ENCODE measurements at regions not wholly inside any gene's neighbourhood (a gene's known extent, or its start where the extent isn't known, plus 50 kb on each side); places are given as distances from the start of the nearest gene placed in this dataset.

GRCh38 chr6:25103603-25104002 lies 167.8 kb upstream of the RIPOR2 start:
- ATAC-seq (no peak), DNase-seq (ENCODE audit: low spot score) (no peak)
- intact Hi-C loops (cut with DNase I): no loop called here

GRCh38 chr6:25105070-25105925 lies 169.5 kb upstream of the RIPOR2 start:
- no peak for ATAC-seq
- DNase-seq (ENCODE audit: low spot score): no peak
- intact Hi-C loops (cut with DNase I): no loop called here

GRCh38 chr6:25107218-25107617 lies 171.5 kb upstream of the RIPOR2 start:
- intact Hi-C loops (cut with DNase I): no loop called here
- ATAC-seq (no peak), DNase-seq (ENCODE audit: low spot score) (no peak)

DNA sequence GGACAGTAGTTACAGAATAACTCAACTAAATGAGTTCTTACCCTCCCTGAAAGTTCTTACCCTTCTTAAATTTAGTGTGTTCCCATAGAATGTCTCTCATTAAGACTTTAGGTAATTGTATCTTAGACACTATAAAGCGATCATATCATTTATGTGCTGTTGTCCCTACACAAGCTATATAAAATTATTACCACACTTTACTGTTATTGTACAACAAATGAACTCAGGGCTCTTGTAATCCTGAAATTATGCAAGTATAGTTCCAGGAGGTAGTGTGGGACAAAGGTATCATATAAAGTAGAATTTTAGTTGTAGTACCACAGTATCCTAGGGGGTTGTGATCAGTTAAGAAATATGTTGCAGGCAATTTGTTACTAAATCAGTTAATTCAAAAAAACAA lies 167.4 kb upstream of the CARMIL1 start:
- ATAC-seq (no peak), DNase-seq (ENCODE audit: low spot score) (no peak)
- intact Hi-C loops (cut with DNase I): no loop called here

DNA sequence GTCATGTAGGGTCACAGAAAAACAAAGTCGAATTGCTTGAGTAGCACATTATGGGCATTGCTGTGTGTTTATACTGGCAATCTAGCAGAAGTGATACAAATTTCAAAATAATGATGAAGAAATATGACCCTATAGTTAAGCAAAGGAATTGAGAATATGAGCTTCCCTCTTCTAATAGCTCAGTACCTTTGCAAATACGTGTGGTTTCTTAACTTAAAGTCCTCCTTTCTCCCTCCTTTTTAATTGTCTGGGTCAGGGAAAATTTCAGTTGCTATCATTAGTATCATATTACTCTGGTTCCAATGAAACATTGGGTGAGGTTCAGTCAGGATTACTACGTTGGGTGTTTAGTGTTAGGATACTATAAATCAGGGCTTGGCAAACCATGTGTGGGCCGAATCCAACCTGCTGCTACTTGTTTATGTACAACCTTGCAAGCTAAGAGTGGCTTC lies 166.8 kb upstream of the CARMIL1 start:
- ATAC-seq (no peak), DNase-seq (ENCODE audit: low spot score) (no peak)
- intact Hi-C loops (cut with DNase I): no loop called here

- ATAC-seq (no peak), DNase-seq (ENCODE audit: low spot score) (no peak)
- intact Hi-C loops (cut with DNase I): no loop called here
These were observed 165.7 kb upstream of the CARMIL1 start for GRCh38 chr6:25113436-25113835.

DNA sequence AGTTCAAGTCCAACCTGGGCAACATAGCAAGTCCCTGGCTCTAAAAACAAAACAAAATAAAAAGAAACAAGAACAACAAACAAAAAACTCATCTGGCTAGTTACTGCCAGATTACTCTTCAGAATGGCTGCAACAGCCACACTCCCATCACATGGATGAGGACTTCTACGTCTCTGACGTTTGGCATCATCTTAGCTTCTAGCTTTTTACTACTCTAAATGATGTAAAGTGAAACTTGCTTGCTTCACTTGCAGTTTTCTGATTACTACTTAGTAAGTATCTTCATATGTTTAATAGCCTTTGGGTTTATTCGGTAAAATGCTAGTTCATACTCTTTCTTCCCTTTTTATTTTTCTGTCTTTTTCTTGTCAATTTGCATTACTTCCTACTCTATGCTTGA lies 161.1 kb upstream of the CARMIL1 start:
- intact Hi-C loops (cut with DNase I): no loop called here
- ATAC-seq (no peak), DNase-seq (ENCODE audit: low spot score) (no peak)

DNA sequence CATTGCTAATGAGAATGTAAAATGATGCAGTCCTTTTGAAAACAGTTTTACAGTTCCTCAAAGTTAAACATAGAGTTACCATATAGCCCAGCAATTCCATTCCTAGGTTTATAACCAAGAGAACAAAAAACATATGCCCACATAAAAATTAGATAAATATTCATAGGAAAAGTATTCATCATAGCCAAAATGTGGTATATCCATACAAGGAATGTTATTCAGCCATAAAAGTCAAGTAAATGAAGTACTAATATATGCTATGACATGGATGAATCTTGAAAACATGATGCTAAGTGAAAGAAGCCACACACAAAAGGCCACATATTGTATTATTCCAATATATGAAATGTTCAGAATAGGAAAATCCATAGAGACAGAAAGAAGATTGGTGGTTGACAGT lies 158.0 kb upstream of the CARMIL1 start:
- ATAC-seq: no peak
- intact Hi-C loops (cut with DNase I): no loop called here
- DNase-seq (ENCODE audit: low spot score): no peak

GRCh38 chr6:25122001-25122400 lies 157.2 kb upstream of the CARMIL1 start:
- no peak for DNase-seq (ENCODE audit: low spot score)
- ATAC-seq: peak; percentile 91

DNA sequence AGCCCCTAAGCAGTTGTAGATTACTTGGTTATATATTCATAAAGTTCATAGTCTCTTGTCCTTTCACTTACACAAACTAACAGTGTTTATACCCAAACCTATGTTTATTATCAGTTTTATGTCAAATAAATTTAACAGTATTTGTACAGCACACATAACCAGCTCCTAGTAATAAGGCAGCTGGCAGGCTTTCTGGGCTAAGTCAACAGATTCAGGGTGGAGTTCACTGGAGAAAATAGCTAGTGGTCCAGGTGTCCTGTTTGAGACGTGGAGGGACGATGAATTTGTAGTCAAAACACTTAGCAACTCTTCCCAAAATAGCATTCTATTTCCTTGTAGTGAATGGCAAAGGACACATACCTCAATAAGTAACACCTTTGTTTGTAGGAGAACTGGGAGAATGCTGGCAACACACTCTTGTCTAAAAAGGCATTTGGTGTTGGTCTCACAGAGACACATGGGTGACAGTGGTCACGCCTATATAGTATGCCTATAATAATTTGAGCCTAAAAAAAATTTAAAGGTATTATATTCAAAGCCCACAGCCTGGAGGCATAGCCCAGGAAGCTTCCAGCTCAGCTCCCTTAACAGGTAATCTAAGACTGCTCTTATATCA lies 156.4 kb upstream of the CARMIL1 start:
- no peak for ATAC-seq
- no peak for DNase-seq (ENCODE audit: low spot score)
- intact Hi-C loops (cut with DNase I): no loop called here

More at GRCh38 chr6:25122001-25122400, 157.2 kb upstream of the CARMIL1 start:
- intact Hi-C loops (cut with DNase I): no loop called here

- ATAC-seq (no peak), DNase-seq (ENCODE audit: low spot score) (no peak)
- intact Hi-C loops (cut with DNase I): no loop called here
These were observed 154.9 kb upstream of the CARMIL1 start for GRCh38 chr6:25124216-25124715.

DNA sequence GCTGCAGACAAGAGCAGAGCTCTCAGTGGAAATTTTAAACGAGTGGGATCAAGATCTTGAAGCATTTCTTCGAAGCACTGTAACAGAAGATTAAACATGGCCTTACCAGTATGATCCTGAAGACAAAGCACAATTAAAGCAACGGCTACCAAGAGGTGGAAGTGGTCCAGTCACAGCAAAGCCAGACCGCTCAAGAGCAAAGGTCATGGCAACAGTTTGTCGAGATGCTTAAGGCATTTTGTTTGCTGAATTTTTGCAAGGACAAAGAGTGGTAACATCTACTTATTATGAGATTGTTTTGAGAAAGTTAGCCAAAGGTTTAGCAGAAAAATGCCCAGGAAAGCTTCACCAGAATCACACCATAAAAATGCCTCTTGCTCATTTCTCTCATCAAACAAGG lies 153.4 kb upstream of the CARMIL1 start:
- intact Hi-C loops (cut with DNase I): no loop called here
- DNase-seq (ENCODE audit: low spot score) (no peak), ATAC-seq (no peak)

DNA sequence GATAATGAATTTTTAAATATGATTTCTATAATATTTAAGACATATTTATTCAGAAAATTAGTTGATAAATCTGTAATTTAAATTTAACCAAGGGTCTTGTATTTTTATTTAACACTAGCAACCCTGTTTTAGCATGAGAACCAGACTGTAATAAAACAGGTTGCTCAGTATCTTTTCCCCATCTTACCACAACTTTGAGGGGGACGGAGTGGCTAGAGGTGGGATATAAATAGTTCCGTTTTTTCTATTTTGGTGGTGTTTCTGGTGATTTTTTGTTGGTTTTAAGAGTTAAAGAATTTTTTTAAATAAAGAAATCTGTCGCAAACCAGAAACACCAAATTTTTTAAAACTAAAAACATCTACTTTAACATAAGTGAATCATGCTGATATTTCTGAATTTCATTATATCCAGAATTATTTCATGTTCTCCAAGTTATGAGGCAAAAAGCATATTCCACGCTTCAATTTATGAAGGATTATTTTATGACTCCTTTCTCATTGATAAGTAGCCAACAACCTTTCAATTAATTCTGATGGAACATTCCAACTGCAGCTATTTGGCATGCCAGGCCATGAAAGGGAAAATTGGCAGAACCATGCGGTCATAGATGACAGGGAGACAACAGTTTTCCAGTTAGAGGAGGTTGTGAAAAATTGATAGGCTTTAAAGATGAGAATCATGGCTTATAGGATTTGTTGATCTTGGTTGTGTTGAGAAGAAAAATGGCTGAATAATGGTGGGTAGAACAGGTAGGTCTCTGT lies 151.9 kb upstream of the CARMIL1 start:
- DNase-seq (ENCODE audit: low spot score): no peak
- no peak for ATAC-seq
- intact Hi-C loops (cut with DNase I): no loop called here

DNA sequence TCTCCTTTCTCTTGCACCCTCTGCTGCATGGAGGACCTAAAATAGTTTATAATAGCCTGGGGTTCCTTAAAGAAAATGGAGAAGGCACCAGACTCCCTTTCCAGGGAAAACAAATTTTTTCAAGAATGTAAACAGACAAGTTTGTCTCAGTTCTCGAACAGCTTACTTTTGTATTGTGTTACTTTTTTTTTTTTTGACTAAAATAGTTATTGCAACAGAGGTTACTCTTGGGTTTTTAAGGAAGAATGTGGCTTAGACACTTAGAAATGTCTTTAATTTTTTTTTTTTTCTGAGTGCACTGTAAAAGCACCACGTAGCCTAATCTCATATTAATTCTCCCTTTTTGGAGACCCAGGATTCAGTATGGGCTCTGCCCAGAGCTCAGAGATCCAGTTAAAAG lies 148.7 kb upstream of the CARMIL1 start:
- ATAC-seq: peak; percentile 84
- intact Hi-C loops (cut with DNase I): no loop called here
- DNase-seq (ENCODE audit: low spot score): no peak

- ATAC-seq (no peak), DNase-seq (ENCODE audit: low spot score) (no peak)
- intact Hi-C loops (cut with DNase I): no loop called here
These were observed 146.2 kb upstream of the CARMIL1 start for GRCh38 chr6:25132934-25133333.

- no peak for DNase-seq (ENCODE audit: low spot score)
- intact Hi-C loops (cut with DNase I): no loop called here
- ATAC-seq: no peak
These were observed 145.6 kb upstream of the CARMIL1 start for GRCh38 chr6:25133568-25133967.

- ATAC-seq (peak; percentile 57), DNase-seq (ENCODE audit: low spot score) (no peak)
- intact Hi-C loops (cut with DNase I): no loop called here
These were observed 142.3 kb upstream of the CARMIL1 start for GRCh38 chr6:25136854-25137253.

DNA sequence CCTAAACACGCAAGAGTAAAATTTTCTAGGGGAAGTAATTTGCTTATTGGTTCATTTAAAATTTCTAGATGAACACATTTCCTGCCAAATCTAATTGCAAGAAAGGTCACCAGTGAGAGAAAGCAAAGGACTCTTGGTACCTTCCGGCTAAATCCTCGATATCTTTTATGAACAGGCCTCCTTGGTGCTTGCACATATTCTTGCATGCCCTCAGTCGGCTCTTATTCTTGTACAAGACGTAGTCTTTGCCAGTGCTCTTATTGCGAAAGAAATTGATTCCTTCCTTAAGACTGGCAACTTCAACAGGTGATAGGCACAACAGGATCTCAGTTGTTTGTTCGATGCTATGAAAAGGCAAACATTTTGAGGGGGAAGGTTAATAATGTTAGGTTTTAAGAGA lies 141.7 kb upstream of the CARMIL1 start:
- intact Hi-C loops (cut with DNase I): no loop called here
- ATAC-seq (peak; percentile 45), DNase-seq (ENCODE audit: low spot score) (no peak)

DNA sequence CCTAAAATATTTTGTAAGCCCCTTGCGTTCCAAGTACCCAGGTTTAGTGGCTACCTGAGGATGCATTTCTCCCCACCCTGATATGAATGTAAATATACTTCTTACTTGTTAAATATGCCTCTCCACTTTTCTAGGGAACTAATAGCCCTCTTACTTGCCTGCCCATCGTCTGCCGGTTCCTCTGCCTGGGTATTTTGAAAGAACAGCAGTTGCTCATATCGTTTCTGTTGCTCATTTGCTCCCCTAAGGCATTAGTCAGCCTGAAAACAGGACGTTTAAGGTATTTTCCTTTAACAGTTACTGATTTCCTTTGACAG lies 141.3 kb upstream of the CARMIL1 start:
- intact Hi-C loops (cut with DNase I): no loop called here
- ATAC-seq (peak; percentile 44), DNase-seq (ENCODE audit: low spot score) (no peak)
